Thoracic aorta (tissue), 2 donors: ENCODE measurements at regions not wholly inside any gene's neighbourhood (a gene's known extent, or its start where the extent isn't known, plus 50 kb on each side); places are given as distances from the start of the nearest gene placed in this dataset.

ENCODE experiments used
- ATAC-seq: fragments of 150-250 bp; one replicate; pipeline ENCODE4 v1.8.0; 2017; ENCODE audit warnings: low read depth; ENCODE audit not compliant: insufficient number of reproducible peaks, low FRiP score
- DNase-seq: peaks from one replicate; pipeline ENCODE4 v3.0.0-alpha.2; 2020; ENCODE audit warnings: low spot score
- H3K27ac ChIP-seq, 2 donors: fragments of 200-600 bp; sonication (generic); 1 replicate in 1 of 2; 2 replicates in 1 of 2; pipeline ENCODE4 v1.5.1; 2016; ENCODE audit warnings: mild to moderate bottlenecking in 2 of 2, moderate library complexity in 2 of 2
- H3K27me3 ChIP-seq: fragments of 200-600 bp; sonication (generic); replicated peaks from 2 replicates; pipeline ENCODE4 v1.6.0; 2016; ENCODE audit warnings: mild to moderate bottlenecking; ENCODE audit not compliant: insufficient read depth
- H3K36me3 ChIP-seq: fragments of 200-600 bp; sonication (generic); one replicate; pipeline ENCODE4 v1.5.1; 2016
- H3K4me1 ChIP-seq, 2 donors: fragments of 200-600 bp; sonication (generic); 1 replicate in 1 of 2; 2 replicates in 1 of 2; pipeline versions ENCODE4 v1.5.1 to v1.6.0; 2016; ENCODE audit warnings: low read depth in 2 of 2, mild to moderate bottlenecking in 1 of 2; ENCODE audit not compliant: control insufficient read depth in 1 of 2
- H3K4me3 ChIP-seq: fragments of 200-600 bp; sonication (generic); 2 replicates; pipeline ENCODE4 v1.5.1; 2016; ENCODE audit warnings: mild to moderate bottlenecking
- H3K9me3 ChIP-seq: fragments of 200-600 bp; sonication (generic); 2 replicates; pipeline ENCODE4 v1.5.1; 2016
- CTCF ChIP-seq: fragments of 200-600 bp; sonication (generic); IDR thresholded peaks from one replicate; pipeline ENCODE4 v1.5.1; 2019; ENCODE audit warnings: antibody characterized with exemption

GRCh38 chr3:90034038-90034437 is 926.6 kb downstream of the EPHA3 start:
- DNase-seq = no peak
- Histone ChIP-seq H3K27ac (no peak overlapping the region), H3K4me3 (no peak overlapping the region), H3K9me3 (no peaks in the 10 kb centered on the region), H3K36me3 (no peaks in the 10 kb centered on the region), H3K4me1 (no peaks in the 10 kb centered on the region), H3K27me3 (no peaks in the 10 kb centered on the region)
- no peak for TF ChIP-seq CTCF
- no peak for ATAC-seq

- H3K36me3 ChIP-seq = no peaks in the 10 kb centered on the region
These were observed 928.2 kb downstream of the EPHA3 start for GRCh38 chr3:90035643-90036042.

GRCh38 chr3:90036939-90037469 is 929.6 kb downstream of the EPHA3 start:
- Histone ChIP-seq H3K4me3 (no peak overlapping the region), H3K4me1 (no peaks in the 10 kb centered on the region), H3K36me3 (no peaks in the 10 kb centered on the region), H3K9me3 (no peaks in the 10 kb centered on the region), H3K27ac (no peak overlapping the region), H3K27me3 (no peaks in the 10 kb centered on the region)
- TF ChIP-seq CTCF = no peak
- ATAC-seq (no peak), DNase-seq (no peak)

More at GRCh38 chr3:90035643-90036042, 928.2 kb downstream of the EPHA3 start:
- Histone ChIP-seq H3K4me1 (no peaks in the 10 kb centered on the region), H3K9me3 (no peaks in the 10 kb centered on the region), H3K27me3 (no peaks in the 10 kb centered on the region), H3K4me3 (no peak overlapping the region), H3K27ac (no peak overlapping the region)
- no peak for TF ChIP-seq CTCF
- no peak for DNase-seq
- ATAC-seq = no peak

GRCh38 chr3:90039994-90040393 is 932.6 kb downstream of the EPHA3 start:
- no peak for TF ChIP-seq CTCF
- H3K4me1 ChIP-seq = no peaks in the 10 kb centered on the region
- no peak for DNase-seq
- no peaks in the 10 kb centered on the region for H3K9me3 ChIP-seq
- H3K4me3 ChIP-seq = no peak overlapping the region
- H3K36me3 ChIP-seq = no peaks in the 10 kb centered on the region
- no peaks in the 10 kb centered on the region for H3K27me3 ChIP-seq
- no peak overlapping the region for H3K27ac ChIP-seq
- ATAC-seq = no peak

- Histone ChIP-seq H3K27ac (no peak overlapping the region), H3K4me3 (no peak overlapping the region), H3K36me3 (no peaks in the 10 kb centered on the region), H3K27me3 (no peaks in the 10 kb centered on the region), H3K4me1 (no peaks in the 10 kb centered on the region), H3K9me3 (no peaks in the 10 kb centered on the region)
- DNase-seq = no peak
- ATAC-seq = no peak
- TF ChIP-seq CTCF = no peak
These were observed 933.1 kb downstream of the EPHA3 start for GRCh38 chr3:90040554-90040953.
